Stomach (tissue), 8 donors: ENCODE measurements at regions not wholly inside any gene's neighbourhood (a gene's known extent, or its start where the extent isn't known, plus 50 kb on each side); places are given as distances from the start of the nearest gene placed in this dataset.

Experiments used
- DNase-seq, 2 donors: peaks; one replicate each; pipeline versions ENCODE4 v3.0.0 to v3.0.0-alpha.2; 2013 to 2019
- H3K27ac ChIP-seq, 5 donors: fragments of 200-600 bp in 4 of 5; sonication (generic) in 4 of 5; one replicate each; pipeline ENCODE4 v1.5.1; 2013 to 2019; ENCODE audit warnings: mild to moderate bottlenecking in 1 of 5, moderate library complexity in 1 of 5
- H3K27me3 ChIP-seq, 3 donors: fragments of 200-600 bp; sonication (generic); one replicate each; pipeline ENCODE4 v1.5.1; 2017 to 2019; ENCODE audit warnings: mixed run types in 1 of 3
- H3K36me3 ChIP-seq, 4 donors: fragments of 200-600 bp; sonication (generic); 1 replicate in 3 of 4; 2 replicates in 1 of 4; pipeline ENCODE4 v1.5.1; 2016 to 2019
- H3K4me1 ChIP-seq, 4 donors: fragments of 200-600 bp; sonication (generic); one replicate each; pipeline ENCODE4 v1.5.1; 2016 to 2019
- H3K4me3 ChIP-seq, 4 donors: fragments of 200-600 bp; sonication (generic) in 3 of 4; one replicate each; pipeline ENCODE4 v1.5.1; 2016 to 2019; ENCODE audit warnings: mild to moderate bottlenecking in 1 of 4
- H3K9me3 ChIP-seq, 4 donors: fragments of 200-600 bp; sonication (generic); one replicate each; pipeline ENCODE4 v1.5.1; 2016 to 2019
- EP300 ChIP-seq: sonication (generic); formaldehyde crosslinking; IDR thresholded peaks from one replicate; pipeline ENCODE4 v1.6.1; 2017; ENCODE audit warnings: antibody characterized with exemption
- POLR2A ChIP-seq, 4 donors: fragments of 450-650 bp; IDR thresholded peaks; one replicate each; pipeline ENCODE4 v1.6.1; 2016; ENCODE audit warnings: antibody characterized with exemption in 4 of 4, control low read depth in 2 of 4, mild to moderate bottlenecking in 1 of 4, moderate library complexity in 1 of 4
- POLR2AphosphoS5 ChIP-seq, 3 donors: sonication (generic); formaldehyde crosslinking; IDR thresholded peaks; one replicate each; pipeline ENCODE4 v1.6.1; 2016; ENCODE audit warnings: antibody characterized with exemption in 3 of 3
- WGBS, 5 donors: extraction: QIAGEN DNeasy Blood & Tissue Kit in 3 of 5; methylation state at CpG; one replicate each; pipeline versions ENCODE4 v1.1.5 to v1.1.7; 2013 to 2018; 5-methylcytosine and 5-hydroxymethylcytosine counted together
- intact Hi-C: fragments of 100-400 bp; cut with DNase I; formaldehyde crosslinking; loops from one replicate; pipeline ENCODE4 v1.15.1; 2023; ENCODE audit warnings: low total_unique reads
- TF ChIP-seq, protein P1 (sequence below), 7 experiments: fragments of 450-650 bp in 4 of 7; fragments of 200-600 bp in 3 of 7; sonication (generic) in 3 of 7; IDR thresholded peaks; one replicate each; pipeline ENCODE4 v1.5.1; 2016 to 2019; ENCODE audit warnings: antibody characterized with exemption in 7 of 7, control low read depth in 2 of 7, mild to moderate bottlenecking in 1 of 7
- donor health status: healthy with polysubstance abuse.
- donor health status: Bipolar disorder and iron deficiency.
- donor health status: healthy.

DNA sequence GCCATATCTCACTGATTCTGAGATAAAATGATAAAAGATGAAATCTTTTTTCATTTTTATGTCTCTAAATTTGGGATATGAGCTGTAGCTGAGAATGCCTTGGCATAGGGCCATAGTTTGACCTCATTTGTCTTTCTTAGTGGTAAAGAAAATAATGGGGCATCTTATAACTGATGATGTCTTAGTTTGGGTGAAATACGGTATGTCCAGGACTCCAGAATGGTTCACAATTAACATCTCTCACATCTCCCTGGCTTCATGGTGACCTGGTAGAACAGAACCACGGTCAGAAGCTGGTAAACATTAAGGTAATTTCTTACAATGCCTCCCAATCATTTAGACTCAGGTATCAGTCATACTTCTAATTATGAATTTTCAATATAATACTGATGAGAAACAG is 250.8 kb downstream of the MAT2B start:
- Histone ChIP-seq H3K27me3 (no peaks in the 10 kb centered on the region), H3K9me3 (no peaks in the 10 kb centered on the region), H3K4me3 (no peak overlapping the region), H3K36me3 (no peaks in the 10 kb centered on the region), H3K27ac (no peak overlapping the region), H3K4me1 (no peaks in the 10 kb centered on the region)
- DNase-seq = no peak
- WGBS, 5 donors = 60 to 64% (median 62%) methylated on average over 2 of the region's 2 CpGs
- intact Hi-C loops = no loop called here
- TF ChIP-seq POLR2A (IDR thresholded peaks at IDR 0.05) = no peak
- TF ChIP-seq, protein P1, sequence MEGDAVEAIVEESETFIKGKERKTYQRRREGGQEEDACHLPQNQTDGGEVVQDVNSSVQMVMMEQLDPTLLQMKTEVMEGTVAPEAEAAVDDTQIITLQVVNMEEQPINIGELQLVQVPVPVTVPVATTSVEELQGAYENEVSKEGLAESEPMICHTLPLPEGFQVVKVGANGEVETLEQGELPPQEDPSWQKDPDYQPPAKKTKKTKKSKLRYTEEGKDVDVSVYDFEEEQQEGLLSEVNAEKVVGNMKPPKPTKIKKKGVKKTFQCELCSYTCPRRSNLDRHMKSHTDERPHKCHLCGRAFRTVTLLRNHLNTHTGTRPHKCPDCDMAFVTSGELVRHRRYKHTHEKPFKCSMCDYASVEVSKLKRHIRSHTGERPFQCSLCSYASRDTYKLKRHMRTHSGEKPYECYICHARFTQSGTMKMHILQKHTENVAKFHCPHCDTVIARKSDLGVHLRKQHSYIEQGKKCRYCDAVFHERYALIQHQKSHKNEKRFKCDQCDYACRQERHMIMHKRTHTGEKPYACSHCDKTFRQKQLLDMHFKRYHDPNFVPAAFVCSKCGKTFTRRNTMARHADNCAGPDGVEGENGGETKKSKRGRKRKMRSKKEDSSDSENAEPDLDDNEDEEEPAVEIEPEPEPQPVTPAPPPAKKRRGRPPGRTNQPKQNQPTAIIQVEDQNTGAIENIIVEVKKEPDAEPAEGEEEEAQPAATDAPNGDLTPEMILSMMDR (IDR thresholded peaks at IDR 0.05) = no peak
- TF ChIP-seq EP300 = no peak
- TF ChIP-seq POLR2AphosphoS5 (IDR thresholded peaks at IDR 0.05) = no peak

DNA sequence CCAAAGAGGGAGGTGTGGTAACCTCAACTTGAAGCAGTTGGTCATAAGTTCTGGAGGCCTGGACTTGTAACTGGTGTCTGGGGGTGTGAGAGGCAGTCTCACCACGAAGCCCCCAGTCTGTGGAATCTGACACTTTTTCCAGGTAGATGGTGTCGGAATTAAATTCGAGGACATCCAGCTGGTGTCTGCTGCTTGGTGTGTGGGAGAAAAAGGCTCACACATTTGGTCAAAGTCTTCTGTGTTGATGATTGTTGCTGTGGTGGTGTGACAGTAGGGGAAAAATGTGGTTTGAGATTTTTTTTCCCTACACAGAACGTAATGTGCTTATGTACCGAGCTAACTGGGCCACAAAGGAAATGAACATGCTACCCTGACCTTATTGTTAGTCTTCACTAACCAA is 251.9 kb downstream of the MAT2B start:
- Histone ChIP-seq H3K27ac (no peak overlapping the region), H3K36me3 (no peaks in the 10 kb centered on the region), H3K4me1 (no peaks in the 10 kb centered on the region), H3K4me3 (no peak overlapping the region), H3K27me3 (no peaks in the 10 kb centered on the region), H3K9me3 (no peaks in the 10 kb centered on the region)
- peak in 1 of 2 donors; percentile 5 for DNase-seq
- intact Hi-C loops = no loop called here
- WGBS, 5 donors = 52 to 70% (median 59%) methylated on average over 5 of the region's 5 CpGs
- TF ChIP-seq, protein P1 (IDR thresholded peaks at IDR 0.05) = no peak
- no peak for TF ChIP-seq POLR2A (IDR thresholded peaks at IDR 0.05)
- no peak for TF ChIP-seq EP300
- no peak for TF ChIP-seq POLR2AphosphoS5 (IDR thresholded peaks at IDR 0.05)

DNA sequence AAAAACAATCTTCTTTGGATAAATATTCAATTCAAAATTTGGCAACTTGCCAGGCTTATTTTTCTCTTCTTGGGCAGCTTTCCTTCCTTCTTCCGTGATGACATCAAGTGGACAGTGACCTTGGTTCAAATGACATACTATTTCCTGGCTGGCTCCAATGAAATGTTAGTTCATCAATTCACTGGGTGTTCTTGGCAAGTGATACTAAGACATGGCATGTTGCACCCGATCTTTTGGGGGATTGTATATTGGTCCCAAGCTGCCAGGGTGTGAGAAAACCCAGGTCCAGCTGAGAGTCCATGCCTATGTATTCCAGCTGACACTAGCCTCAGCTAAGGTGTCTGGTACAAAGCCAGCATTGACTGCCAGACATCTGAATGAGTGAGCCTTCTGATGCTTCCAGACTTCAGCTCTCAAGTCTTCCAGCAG is 252.9 kb downstream of the MAT2B start:
- DNase-seq = peak in 1 of 2 donors; percentile 10
- Histone ChIP-seq H3K9me3 (no peaks in the 10 kb centered on the region), H3K36me3 (no peaks in the 10 kb centered on the region), H3K27me3 (no peaks in the 10 kb centered on the region), H3K27ac (no peak overlapping the region), H3K4me1 (no peaks in the 10 kb centered on the region), H3K4me3 (no peak overlapping the region)
- intact Hi-C loops = no loop called here
- WGBS, 5 donors = 46 to 78% (median 64%) methylated on average over 2 of the region's 2 CpGs
- no peak for TF ChIP-seq POLR2A (IDR thresholded peaks at IDR 0.05)
- TF ChIP-seq, protein P1 (IDR thresholded peaks at IDR 0.05) = no peak
- no peak for TF ChIP-seq EP300
- no peak for TF ChIP-seq POLR2AphosphoS5 (IDR thresholded peaks at IDR 0.05)

DNA sequence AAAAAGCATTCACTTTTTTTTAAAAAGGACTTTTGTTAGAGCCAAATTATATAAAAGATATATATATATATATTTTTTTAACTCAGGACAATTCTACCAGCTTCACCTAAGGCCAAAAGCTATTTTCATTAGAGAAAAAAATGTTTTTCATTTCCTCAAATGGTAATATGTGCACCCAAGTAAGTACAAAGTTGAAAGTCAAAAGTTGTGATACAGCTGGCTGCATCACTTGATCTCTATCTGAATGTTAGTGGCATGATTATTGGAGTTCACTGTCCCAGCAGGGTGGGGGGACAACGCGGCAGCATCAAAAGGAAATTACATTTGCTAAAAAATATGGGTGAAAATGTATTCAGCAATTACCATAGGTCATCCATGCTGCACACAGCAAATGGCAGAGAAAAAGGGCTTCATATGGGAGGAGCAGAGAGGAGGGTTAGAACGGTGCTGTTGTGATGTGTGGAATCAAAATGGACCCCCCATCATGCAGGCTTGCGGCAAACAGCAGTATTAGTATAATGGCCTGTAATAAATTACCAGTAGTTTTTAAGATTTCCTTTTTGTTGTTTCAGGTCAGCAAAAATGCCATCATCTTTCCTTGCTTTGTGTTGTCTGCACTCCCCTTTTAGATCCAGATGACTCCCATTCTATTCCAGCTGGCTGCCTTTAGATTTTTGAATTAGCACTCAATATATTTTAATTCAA is 253.7 kb downstream of the MAT2B start:
- intact Hi-C loops = no loop called here
- Histone ChIP-seq H3K4me1 (no peaks in the 10 kb centered on the region), H3K4me3 (no peak overlapping the region), H3K9me3 (no peaks in the 10 kb centered on the region), H3K27ac (no peak overlapping the region), H3K36me3 (no peaks in the 10 kb centered on the region), H3K27me3 (no peaks in the 10 kb centered on the region)
- no peak for DNase-seq
- TF ChIP-seq POLR2AphosphoS5 (IDR thresholded peaks at IDR 0.05) (no peak), EP300 (no peak), POLR2A (IDR thresholded peaks at IDR 0.05) (no peak)
- TF ChIP-seq, protein P1 (IDR thresholded peaks at IDR 0.05) = no peak
- WGBS, 5 donors = 71 to 82% (median 77%) methylated on average over 4 of the region's 4 CpGs
